WTC11 (cell line): ENCODE measurements at regions not wholly inside any gene's neighbourhood (a gene's known extent, or its start where the extent isn't known, plus 50 kb on each side); places are given as distances from the start of the nearest gene placed in this dataset.

ENCODE experiments used
- ATAC-seq: fragments of 200-7000 bp; cut with Tn5 transposase; 2 replicates; pipeline ENCODE4 v1.10.0; 2021; ENCODE audit warnings: mild to moderate bottlenecking, moderate library complexity
- CTCF ChIA-PET: fragments of 300-600 bp; sonication (Branson Sonifier 250); formaldehyde crosslinking; loops from one replicate; lab custom pipeline; 2021; ENCODE audit warnings: antibody characterized with exemption; lab: Charles Lee
- POLR2A ChIA-PET: fragments of 350-600 bp; sonication (Branson Sonifier 250); formaldehyde crosslinking; loops from one replicate; lab custom pipeline; 2021; ENCODE audit warnings: antibody characterized with exemption; lab: Charles Lee
- DNase-seq: peaks from one replicate; pipeline ENCODE4 v3.0.0; 2021; ENCODE audit warnings: low spot score
- H3K27ac Mint-ChIP-seq: 2 replicates; pipeline ENCODE4 v1.8.0; 2021; ENCODE audit warnings: mixed read lengths
- H3K27me3 Mint-ChIP-seq: 2 replicates; pipeline ENCODE4 v1.8.0; 2021; ENCODE audit warnings: low read depth, mild to moderate bottlenecking, moderate library complexity, mixed read lengths
- H3K36me3 Mint-ChIP-seq: 2 replicates; pipeline ENCODE4 v1.8.0; 2021; ENCODE audit warnings: mixed read lengths
- H3K4me1 Mint-ChIP-seq: 2 replicates; pipeline ENCODE4 v1.8.0; 2022; ENCODE audit warnings: mixed read lengths
- H3K4me3 Mint-ChIP-seq: 2 replicates; pipeline ENCODE4 v1.8.0; 2021; ENCODE audit warnings: mild to moderate bottlenecking, moderate library complexity, mixed read lengths
- H3K9me3 Mint-ChIP-seq: 2 replicates; pipeline ENCODE4 v1.8.0; 2021; ENCODE audit warnings: mixed read lengths
- CREM ChIP-seq: sonication (generic); formaldehyde crosslinking; IDR thresholded peaks from 2 replicates; pipeline ENCODE4 v1.8.1; 2022; ENCODE audit warnings: mild to moderate bottlenecking, missing genetic modification reagents, moderate library complexity
- FOXK1 ChIP-seq: sonication (generic); formaldehyde crosslinking; IDR thresholded peaks from 2 replicates; pipeline ENCODE4 v1.8.0; 2022; ENCODE audit warnings: mild to moderate bottlenecking, moderate library complexity, missing genetic modification reagents
- JAZF1 ChIP-seq: fragments of 250-450 bp; sonication (Bioruptor Pico); IDR thresholded peaks from 2 replicates; pipeline ENCODE4 v1.9.0; 2021; ENCODE audit warnings: moderate library complexity, mild to moderate bottlenecking, inconsistent platforms
- MYBL2 ChIP-seq: sonication (generic); formaldehyde crosslinking; IDR thresholded peaks from 2 replicates; pipeline ENCODE4 v1.8.1; 2023; ENCODE audit warnings: mild to moderate bottlenecking, moderate library complexity, missing genetic modification reagents
- NFATC4 ChIP-seq: fragments of 250-450 bp; sonication (Bioruptor Pico); IDR thresholded peaks from 2 replicates; pipeline ENCODE4 v1.9.0; 2021; ENCODE audit warnings: mild to moderate bottlenecking
- NFE2L1 ChIP-seq: sonication (generic); formaldehyde crosslinking; IDR thresholded peaks from 2 replicates; pipeline ENCODE4 v1.8.1; 2023; ENCODE audit warnings: missing genetic modification reagents
- NFYB ChIP-seq: sonication (generic); formaldehyde crosslinking; conservative IDR thresholded peaks from 2 replicates; pipeline ENCODE4 v1.8.0; 2022; ENCODE audit warnings: low read depth, missing genetic modification reagents
- NR1H2 ChIP-seq: sonication (generic); formaldehyde crosslinking; IDR thresholded peaks from 2 replicates; pipeline ENCODE4 v1.9.0; 2021; ENCODE audit warnings: mild to moderate bottlenecking, moderate library complexity, missing genetic modification reagents
- PRRX2 ChIP-seq: fragments of 250-450 bp; sonication (Bioruptor Pico); IDR thresholded peaks from 2 replicates; pipeline ENCODE4 v1.8.0; 2021; ENCODE audit warnings: mild to moderate bottlenecking
- RELA ChIP-seq: sonication (generic); formaldehyde crosslinking; IDR thresholded peaks from 2 replicates; pipeline ENCODE4 v1.8.1; 2022; ENCODE audit warnings: missing genetic modification reagents, mild to moderate bottlenecking, borderline replicate concordance
- SMAD4 ChIP-seq: sonication (generic); formaldehyde crosslinking; IDR thresholded peaks from 2 replicates; pipeline ENCODE4 v1.8.0; 2022; ENCODE audit warnings: mild to moderate bottlenecking, missing genetic modification reagents
- SP1 ChIP-seq: sonication (generic); formaldehyde crosslinking; conservative IDR thresholded peaks from 2 replicates; pipeline ENCODE4 v1.8.1; 2022; ENCODE audit warnings: missing genetic modification reagents
- TEAD1 ChIP-seq: sonication (generic); formaldehyde crosslinking; IDR thresholded peaks from 2 replicates; pipeline ENCODE4 v1.8.0; 2022; ENCODE audit warnings: mild to moderate bottlenecking, missing genetic modification reagents
- TEAD4 ChIP-seq: sonication (generic); formaldehyde crosslinking; IDR thresholded peaks from 2 replicates; pipeline ENCODE4 v1.8.0; 2022; ENCODE audit warnings: mild to moderate bottlenecking, missing genetic modification reagents
- ZNF121 ChIP-seq: sonication (generic); formaldehyde crosslinking; IDR thresholded peaks from 2 replicates; pipeline ENCODE4 v1.8.0; 2023; ENCODE audit warnings: missing genetic modification reagents
- ZNF138 ChIP-seq: sonication (generic); formaldehyde crosslinking; conservative IDR thresholded peaks from 2 replicates; pipeline ENCODE4 v1.8.1; 2022; ENCODE audit warnings: mild to moderate bottlenecking, moderate library complexity, missing genetic modification reagents
- ZNF219 ChIP-seq: sonication (generic); formaldehyde crosslinking; IDR thresholded peaks from 2 replicates; pipeline ENCODE4 v1.8.0; 2023; ENCODE audit warnings: missing genetic modification reagents, mild to moderate bottlenecking, borderline replicate concordance
- ZNF232 ChIP-seq: sonication (generic); formaldehyde crosslinking; IDR thresholded peaks from 2 replicates; pipeline ENCODE4 v1.8.0; 2022; ENCODE audit warnings: mild to moderate bottlenecking, missing genetic modification reagents
- ZNF423 ChIP-seq: fragments of 250-450 bp; sonication (Bioruptor Pico); IDR thresholded peaks from 2 replicates; pipeline ENCODE4 v2.1.2; 2022; ENCODE audit warnings: mild to moderate bottlenecking, moderate library complexity
- ZNF671 ChIP-seq: fragments of 250-450 bp; sonication (Bioruptor Pico); IDR thresholded peaks from 2 replicates; pipeline ENCODE4 v1.8.0; 2021; ENCODE audit warnings: mild to moderate bottlenecking
- TF ChIP-seq, protein P1 (sequence below): sonication (generic); formaldehyde crosslinking; IDR thresholded peaks from 2 replicates; pipeline ENCODE4 v1.8.1; 2023; ENCODE audit warnings: mild to moderate bottlenecking, moderate library complexity, missing genetic modification reagents
- TF ChIP-seq, protein P2 (sequence below): sonication (generic); formaldehyde crosslinking; IDR thresholded peaks from 2 replicates; pipeline ENCODE4 v1.8.1; 2023; ENCODE audit warnings: mild to moderate bottlenecking, missing genetic modification reagents, moderate library complexity
- TF ChIP-seq, protein P3 (sequence below): sonication (generic); formaldehyde crosslinking; IDR thresholded peaks from 2 replicates; pipeline ENCODE4 v1.8.0; 2022; ENCODE audit warnings: mild to moderate bottlenecking, missing genetic modification reagents
- TF ChIP-seq, protein P4 (sequence below): fragments of 250-450 bp; sonication (Bioruptor Pico); IDR thresholded peaks from 2 replicates; pipeline ENCODE4 v1.9.0; 2021; ENCODE audit warnings: moderate library complexity, mild to moderate bottlenecking, inconsistent platforms, borderline replicate concordance
- TF ChIP-seq, protein P5 (sequence below): fragments of 200-600 bp; IDR thresholded peaks from 2 replicates; pipeline ENCODE4 v1.8.0; 2022; ENCODE audit warnings: antibody characterized with exemption
- TF ChIP-seq, protein P6 (sequence below): sonication (generic); formaldehyde crosslinking; IDR thresholded peaks from 2 replicates; pipeline ENCODE4 v1.8.0; 2022; ENCODE audit warnings: mild to moderate bottlenecking, missing genetic modification reagents

DNA sequence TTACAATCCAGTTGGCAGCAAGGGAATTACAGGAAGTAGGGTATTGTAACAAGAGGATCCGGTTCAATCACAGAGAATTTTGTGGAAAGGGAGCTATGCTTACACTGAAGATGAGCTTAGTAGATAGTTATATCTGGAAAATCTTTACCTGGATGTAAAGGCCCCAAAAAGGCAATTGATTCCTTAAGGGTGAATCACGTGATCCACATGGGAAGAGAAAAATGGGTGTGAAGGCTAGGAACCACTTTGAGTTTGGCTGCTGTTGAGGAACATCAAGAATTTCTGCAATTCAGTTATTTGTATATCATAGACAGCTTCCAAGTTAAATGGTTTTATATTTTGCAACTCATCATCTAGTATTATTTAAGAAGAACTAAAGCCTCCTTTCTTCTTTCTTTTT, 194.0 kb upstream of the ARHGAP24 start:
- TF ChIP-seq ZNF121 (CRISPR knock-in tag), result no peak
- no peak for TF ChIP-seq SP1
- no peak for TF ChIP-seq FOXK1 (CRISPR knock-in tag)
- TF ChIP-seq, protein P1, sequence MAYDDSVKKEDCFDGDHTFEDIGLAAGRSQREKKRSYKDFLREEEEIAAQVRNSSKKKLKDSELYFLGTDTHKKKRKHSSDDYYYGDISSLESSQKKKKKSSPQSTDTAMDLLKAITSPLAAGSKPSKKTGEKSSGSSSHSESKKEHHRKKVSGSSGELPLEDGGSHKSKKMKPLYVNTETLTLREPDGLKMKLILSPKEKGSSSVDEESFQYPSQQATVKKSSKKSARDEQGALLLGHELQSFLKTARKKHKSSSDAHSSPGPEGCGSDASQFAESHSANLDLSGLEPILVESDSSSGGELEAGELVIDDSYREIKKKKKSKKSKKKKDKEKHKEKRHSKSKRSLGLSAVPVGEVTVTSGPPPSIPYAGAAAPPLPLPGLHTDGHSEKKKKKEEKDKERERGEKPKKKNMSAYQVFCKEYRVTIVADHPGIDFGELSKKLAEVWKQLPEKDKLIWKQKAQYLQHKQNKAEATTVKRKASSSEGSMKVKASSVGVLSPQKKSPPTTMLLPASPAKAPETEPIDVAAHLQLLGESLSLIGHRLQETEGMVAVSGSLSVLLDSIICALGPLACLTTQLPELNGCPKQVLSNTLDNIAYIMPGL, result no peak
- TF ChIP-seq ZNF138 (CRISPR knock-in tag), result no peak
- TF ChIP-seq NFE2L1 (CRISPR knock-in tag), result no peak
- no peak for TF ChIP-seq TEAD1
- TF ChIP-seq, protein P2, sequence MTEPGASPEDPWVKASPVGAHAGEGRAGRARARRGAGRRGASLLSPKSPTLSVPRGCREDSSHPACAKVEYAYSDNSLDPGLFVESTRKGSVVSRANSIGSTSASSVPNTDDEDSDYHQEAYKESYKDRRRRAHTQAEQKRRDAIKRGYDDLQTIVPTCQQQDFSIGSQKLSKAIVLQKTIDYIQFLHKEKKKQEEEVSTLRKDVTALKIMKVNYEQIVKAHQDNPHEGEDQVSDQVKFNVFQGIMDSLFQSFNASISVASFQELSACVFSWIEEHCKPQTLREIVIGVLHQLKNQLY (CRISPR knock-in tag), result no peak
- Mint-ChIP-seq H3K27ac (no peak overlapping the region), H3K4me1 (no peaks in the 10 kb centered on the region), H3K36me3 (no peaks in the 10 kb centered on the region), H3K4me3 (no peak overlapping the region), H3K27me3 (no peaks in the 10 kb centered on the region), H3K9me3 (no peaks in the 10 kb centered on the region)
- ChIA-PET CTCF (no interaction called here), POLR2A (no interaction called here)
- ATAC-seq (no peak), DNase-seq (no peak)

DNA sequence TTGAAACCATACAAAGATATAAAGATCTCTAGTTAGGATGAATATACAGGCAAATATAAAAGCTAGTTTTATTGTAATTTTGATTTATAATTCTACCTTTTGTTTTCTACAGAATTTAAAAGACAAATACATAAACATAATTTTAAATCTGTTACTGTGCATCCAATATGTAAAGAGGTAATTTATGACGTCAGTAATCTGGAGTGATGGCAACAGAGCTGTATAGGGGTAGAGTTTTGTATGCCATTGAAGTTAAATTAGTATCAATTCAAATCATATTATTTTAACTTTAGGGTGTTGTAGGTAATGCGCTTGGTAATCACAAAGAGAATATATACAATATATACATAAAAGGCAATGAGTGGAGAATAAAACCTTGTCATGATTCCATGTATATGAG, 183.7 kb upstream of the ARHGAP24 start:
- Mint-ChIP-seq H3K4me3 (no peak overlapping the region), H3K27me3 (no peaks in the 10 kb centered on the region), H3K36me3 (no peaks in the 10 kb centered on the region), H3K9me3 (peaks cover 4% of the 10 kb centered on the region), H3K4me1 (no peaks in the 10 kb centered on the region), H3K27ac (no peak overlapping the region)
- POLR2A ChIA-PET, result no interaction called here
- CTCF ChIA-PET, result no interaction called here
- TF ChIP-seq, protein P3, sequence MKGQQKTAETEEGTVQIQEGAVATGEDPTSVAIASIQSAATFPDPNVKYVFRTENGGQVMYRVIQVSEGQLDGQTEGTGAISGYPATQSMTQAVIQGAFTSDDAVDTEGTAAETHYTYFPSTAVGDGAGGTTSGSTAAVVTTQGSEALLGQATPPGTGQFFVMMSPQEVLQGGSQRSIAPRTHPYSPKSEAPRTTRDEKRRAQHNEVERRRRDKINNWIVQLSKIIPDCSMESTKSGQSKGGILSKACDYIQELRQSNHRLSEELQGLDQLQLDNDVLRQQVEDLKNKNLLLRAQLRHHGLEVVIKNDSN, result no peak
- TF ChIP-seq, protein P4, sequence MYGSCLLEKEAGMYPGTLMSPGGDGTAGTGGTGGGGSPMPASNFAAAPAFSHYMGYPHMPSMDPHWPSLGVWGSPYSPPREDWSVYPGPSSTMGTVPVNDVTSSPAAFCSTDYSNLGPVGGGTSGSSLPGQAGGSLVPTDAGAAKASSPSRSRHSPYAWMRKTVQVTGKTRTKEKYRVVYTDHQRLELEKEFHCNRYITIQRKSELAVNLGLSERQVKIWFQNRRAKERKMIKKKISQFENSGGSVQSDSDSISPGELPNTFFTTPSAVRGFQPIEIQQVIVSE, result no peak
- TF ChIP-seq ZNF232 (CRISPR knock-in tag) (no peak), SMAD4 (CRISPR knock-in tag) (no peak), NFYB (CRISPR knock-in tag) (no peak), NFATC4 (CRISPR knock-in tag) (no peak), ZNF219 (no peak), CREM (CRISPR knock-in tag) (no peak), ZNF671 (CRISPR knock-in tag) (no peak), PRRX2 (CRISPR knock-in tag) (no peak), TEAD4 (CRISPR knock-in tag) (no peak), MYBL2 (no peak), RELA (CRISPR knock-in tag) (no peak), NR1H2 (CRISPR knock-in tag) (no peak), JAZF1 (CRISPR knock-in tag) (no peak), ZNF423 (CRISPR knock-in tag) (no peak)
- TF ChIP-seq, protein P5, sequence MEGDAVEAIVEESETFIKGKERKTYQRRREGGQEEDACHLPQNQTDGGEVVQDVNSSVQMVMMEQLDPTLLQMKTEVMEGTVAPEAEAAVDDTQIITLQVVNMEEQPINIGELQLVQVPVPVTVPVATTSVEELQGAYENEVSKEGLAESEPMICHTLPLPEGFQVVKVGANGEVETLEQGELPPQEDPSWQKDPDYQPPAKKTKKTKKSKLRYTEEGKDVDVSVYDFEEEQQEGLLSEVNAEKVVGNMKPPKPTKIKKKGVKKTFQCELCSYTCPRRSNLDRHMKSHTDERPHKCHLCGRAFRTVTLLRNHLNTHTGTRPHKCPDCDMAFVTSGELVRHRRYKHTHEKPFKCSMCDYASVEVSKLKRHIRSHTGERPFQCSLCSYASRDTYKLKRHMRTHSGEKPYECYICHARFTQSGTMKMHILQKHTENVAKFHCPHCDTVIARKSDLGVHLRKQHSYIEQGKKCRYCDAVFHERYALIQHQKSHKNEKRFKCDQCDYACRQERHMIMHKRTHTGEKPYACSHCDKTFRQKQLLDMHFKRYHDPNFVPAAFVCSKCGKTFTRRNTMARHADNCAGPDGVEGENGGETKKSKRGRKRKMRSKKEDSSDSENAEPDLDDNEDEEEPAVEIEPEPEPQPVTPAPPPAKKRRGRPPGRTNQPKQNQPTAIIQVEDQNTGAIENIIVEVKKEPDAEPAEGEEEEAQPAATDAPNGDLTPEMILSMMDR, result no peak
- TF ChIP-seq, protein P6, sequence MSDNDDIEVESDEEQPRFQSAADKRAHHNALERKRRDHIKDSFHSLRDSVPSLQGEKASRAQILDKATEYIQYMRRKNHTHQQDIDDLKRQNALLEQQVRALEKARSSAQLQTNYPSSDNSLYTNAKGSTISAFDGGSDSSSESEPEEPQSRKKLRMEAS (CRISPR knock-in tag), result no peak
- DNase-seq (no peak), ATAC-seq (no peak)
